HS-5 (cell line): ENCODE measurements at regions not wholly inside any gene's neighbourhood (a gene's known extent, or its start where the extent isn't known, plus 50 kb on each side); places are given as distances from the start of the nearest gene placed in this dataset.
A peak's percentile ranks its signal among the peaks of the same experiment; 100 is the strongest.

Source experiments
- DNase-seq: peaks from one replicate; pipeline ENCODE4 v3.0.0-alpha.2; 2012; ENCODE audit warnings: low read depth

DNA sequence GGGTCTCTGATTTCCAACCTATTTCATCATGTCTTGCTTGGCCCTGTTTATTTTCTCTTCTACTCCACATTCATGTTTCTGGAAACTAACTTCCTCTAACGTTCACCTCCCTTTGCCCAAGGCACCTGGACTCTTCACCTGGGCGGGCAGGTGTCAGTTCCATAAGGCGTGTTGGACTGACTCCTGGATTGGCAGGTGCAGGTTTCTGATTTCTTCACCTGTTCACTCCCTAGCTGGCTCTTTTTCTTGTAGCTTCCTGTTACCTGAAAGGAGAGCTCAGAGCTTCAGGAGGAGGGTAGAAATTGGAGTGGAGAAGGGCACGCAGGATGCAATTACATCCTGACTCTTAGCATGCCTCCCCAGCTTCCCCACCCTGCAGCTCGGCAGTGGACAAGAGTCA lies 350.8 kb upstream of the KLF3 start:
- no peak for DNase-seq

DNA sequence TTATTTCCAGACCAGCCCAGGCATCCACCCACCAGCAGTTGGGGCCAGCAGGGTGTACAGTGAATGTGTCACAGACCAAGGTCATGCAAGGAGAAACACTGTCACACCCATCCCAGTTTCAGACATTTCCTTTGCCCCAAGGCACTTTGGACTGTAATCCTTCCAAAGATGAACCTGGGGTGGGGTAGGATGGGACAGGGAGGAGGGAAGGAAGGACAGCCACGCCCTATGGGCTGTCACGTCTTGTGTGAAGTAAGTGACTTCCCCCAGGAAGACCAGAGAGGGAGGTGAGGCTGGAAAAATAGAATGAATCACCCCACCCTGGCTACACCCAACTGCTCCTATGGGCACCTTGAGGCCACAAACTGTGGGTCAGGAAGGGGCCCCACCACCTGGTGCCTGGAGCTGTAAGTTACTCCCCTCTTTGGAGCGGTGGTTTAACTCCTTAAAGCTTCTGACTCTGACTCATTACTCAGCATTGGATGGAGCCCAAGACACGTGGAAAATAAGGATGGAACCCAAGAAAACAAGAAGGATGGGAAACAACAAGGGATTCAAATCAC lies 349.9 kb upstream of the KLF3 start:
- DNase-seq: no peak

DNA sequence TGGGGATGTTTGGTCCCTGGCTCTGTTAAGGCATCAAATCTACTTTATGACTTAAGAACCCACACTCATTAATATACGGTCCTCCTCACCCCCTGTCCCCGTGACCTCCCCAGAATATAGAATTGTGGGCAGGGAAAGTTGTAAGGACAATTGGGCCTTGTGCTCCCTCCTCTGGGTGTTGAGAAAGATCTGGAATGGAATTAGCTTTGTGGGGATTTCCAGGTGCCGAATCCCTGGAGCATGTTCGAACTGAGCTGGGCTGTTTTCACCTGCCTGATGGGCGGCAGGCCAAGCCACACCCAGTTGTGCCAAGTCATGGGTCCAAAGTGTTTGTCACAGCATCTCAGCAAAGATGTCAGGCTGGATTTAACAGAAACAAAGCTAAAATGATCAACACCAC lies 349.3 kb upstream of the KLF3 start:
- DNase-seq: no peak

DNA sequence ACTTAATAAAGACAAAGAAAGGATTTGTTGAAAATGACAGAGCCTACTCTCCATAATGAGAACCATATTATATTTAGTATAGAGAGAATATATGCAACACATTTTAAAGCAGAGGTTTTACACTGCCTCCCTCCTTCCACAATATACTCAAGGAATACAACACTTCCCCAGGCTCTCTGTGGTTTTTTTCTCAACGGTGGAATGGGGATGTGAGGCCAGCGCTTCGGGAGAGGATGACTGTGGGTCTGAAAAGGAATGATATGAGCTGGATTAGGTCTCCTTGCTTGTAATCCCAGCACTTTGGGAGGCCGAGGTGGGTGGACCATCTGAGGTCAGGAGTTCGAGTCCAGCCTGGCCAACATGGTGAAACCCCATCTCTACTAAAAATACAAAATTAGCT lies 348.7 kb upstream of the KLF3 start:
- no peak for DNase-seq

DNA sequence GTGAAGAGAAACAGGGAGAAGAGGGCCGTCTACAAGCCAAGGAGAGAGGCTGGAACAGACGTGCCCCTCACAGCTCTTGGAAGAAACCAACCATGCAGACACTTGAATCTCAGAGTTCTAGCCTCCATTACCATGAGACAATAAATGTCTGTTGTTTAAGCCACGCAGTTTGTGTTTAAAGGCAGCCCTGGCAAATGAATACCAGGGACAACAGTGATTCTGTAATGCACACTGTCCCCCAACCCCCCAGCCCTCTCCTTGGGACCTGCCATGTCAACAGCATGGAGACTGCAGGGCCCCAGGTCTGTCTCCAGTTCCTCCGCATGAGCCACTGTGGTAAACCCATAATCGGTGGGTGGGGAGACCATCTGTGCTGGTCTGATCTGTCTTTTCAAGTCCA lies 348.0 kb upstream of the KLF3 start:
- DNase-seq: no peak

DNA sequence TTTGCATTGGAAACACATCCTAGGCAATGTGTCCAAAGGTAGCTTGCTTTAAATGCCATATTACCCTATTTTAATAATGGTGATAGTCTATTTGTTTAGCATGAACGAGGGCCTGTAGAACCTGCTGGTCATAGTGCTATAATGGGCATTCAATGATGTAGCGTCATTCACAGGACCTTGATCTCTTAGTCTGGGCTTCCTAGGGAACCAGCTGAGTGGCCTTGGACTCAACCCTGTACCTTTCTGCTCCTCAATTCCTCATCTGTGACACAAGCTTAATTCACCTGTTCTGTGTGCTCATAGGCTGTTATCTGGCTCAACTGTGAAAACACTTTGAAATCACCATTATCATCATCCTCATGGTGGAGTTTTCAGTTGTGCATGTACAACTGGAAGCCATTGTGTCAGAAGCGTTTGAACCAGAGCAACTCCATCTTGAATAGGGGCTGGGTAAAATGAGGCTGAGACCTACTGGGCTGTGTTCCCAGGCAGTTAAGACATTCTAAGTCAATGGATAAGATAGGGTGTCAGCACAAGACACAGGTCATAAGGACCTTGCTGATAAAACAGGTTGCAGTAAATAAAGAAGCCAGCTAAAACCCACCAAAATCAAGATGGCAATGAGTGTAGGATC lies 346.8 kb upstream of the KLF3 start:
- DNase-seq: no peak

- peak; percentile 82 for DNase-seq
These were observed 345.1 kb upstream of the KLF3 start for GRCh38 chr4:38318737-38319455.

- DNase-seq: peak; percentile 59
These were observed 344.3 kb upstream of the KLF3 start for GRCh38 chr4:38319456-38320342.

DNA sequence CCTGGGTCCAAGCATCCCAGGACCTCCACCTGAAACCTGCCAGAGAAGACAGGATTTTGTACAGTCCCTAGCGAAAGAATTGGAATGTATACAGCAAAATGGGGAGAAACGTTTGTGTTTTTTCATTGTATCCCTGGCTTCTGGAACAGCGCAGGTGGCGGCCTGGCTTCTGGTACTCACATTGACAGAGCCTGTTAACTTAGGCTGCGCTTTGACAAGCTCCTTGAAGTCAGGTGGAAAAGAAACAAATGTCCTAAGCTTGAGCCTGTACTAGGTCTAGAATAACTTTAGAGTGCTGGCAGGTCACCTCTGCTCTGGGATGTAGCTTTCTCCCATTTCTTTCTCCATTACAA lies 343.7 kb upstream of the KLF3 start:
- no peak for DNase-seq

DNA sequence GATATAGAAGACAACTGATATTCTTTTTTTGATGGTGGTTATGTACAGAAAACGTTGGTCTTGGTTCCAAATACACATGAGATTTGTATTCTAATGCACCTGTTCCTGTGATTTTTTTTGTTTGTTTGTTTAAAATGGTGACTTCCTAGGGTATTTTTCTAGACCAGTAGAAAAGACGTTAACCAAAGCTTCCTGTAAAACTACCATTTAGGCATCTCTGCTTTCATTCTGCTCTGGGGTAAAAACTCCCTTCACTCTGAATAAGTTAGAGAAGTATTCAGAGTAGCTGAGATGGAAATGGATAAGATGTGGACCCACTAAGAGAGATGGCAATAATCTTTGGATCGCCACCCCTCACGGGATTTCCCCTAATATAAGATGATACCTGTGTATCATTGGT lies 343.2 kb upstream of the KLF3 start:
- no peak for DNase-seq

GRCh38 chr4:38322714-38323113 lies 341.3 kb upstream of the KLF3 start:
- DNase-seq: peak; percentile 47

GRCh38 chr4:38323141-38323641 lies 340.8 kb upstream of the KLF3 start:
- DNase-seq: peak; percentile 18

GRCh38 chr4:38324861-38325628 lies 339.0 kb upstream of the KLF3 start:
- DNase-seq: no peak

- no peak for DNase-seq
These were observed 338.4 kb upstream of the KLF3 start for GRCh38 chr4:38325629-38325913.

DNA sequence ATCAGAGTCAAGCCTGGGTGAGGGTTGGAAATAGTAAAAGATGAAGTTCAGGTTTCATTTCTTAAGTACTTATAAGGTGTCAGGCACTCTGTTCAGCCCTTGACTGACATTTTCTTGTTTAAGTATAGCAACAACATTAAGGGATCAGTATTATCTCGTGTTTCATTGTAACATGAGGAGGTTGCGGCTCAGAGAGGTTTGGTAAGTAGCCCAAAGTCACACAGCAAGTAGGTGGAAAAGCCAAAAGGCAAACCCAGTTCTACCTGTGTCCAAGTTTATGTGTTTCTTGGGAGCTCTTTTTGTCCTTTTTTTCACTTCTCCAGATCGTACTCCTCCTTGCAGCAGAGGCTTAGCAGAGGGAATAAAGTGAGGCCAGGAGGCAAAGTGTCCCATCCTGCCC lies 337.5 kb upstream of the KLF3 start:
- no peak for DNase-seq

DNA sequence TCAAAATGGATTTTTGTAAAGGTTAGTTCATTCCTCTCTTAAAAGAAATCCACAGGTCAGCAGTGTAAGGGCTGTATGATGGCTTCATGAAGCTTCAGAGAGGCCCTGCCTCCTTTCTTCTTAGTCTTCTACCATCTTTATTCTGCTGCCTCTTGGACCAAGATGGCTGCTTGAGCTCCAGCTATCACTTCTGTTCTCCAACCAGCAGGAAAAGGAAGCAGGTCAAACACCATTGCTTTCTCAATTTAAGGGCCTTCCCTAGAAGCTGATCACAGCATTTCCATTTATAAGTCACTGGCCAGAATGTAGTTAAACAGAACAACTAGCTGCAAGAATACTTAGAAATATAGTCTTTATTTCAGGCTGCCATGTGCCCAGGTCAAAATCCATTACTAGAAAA lies 336.8 kb upstream of the KLF3 start:
- no peak for DNase-seq

DNA sequence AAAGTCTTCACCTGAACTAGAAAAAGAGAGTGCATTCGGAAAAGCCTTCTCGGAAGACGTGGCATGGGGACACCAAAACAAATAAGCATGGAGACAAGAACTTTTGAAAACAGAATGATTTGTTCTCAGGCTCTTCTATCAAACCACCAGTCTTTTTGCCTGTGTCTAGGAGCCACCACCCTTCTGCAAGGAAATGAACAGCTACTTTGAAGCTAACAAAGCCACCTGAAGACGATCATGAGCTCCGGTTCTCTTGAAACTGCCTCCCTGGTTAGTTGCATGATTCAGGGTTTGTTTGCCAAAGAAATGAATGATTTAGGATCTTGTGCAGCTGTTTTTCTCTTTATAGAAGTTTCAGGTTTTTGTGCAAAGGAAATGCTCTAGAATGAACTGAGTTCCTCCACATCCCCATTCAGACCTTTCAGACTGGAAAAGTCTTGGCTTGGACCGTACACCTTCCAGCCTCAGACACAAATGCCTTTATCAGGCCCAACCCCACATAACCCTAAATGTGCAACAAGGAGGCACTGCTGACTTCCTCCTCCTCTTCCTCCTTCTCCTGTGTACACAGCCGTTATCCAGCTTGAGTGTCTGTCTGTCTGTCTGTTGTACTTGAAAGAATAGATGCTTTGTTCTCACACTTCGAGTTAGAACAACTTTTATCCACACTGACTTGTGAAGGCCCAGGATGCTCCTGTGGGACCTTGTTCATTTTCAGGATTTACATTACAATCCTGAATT lies 334.8 kb upstream of the KLF3 start:
- DNase-seq: no peak

DNA sequence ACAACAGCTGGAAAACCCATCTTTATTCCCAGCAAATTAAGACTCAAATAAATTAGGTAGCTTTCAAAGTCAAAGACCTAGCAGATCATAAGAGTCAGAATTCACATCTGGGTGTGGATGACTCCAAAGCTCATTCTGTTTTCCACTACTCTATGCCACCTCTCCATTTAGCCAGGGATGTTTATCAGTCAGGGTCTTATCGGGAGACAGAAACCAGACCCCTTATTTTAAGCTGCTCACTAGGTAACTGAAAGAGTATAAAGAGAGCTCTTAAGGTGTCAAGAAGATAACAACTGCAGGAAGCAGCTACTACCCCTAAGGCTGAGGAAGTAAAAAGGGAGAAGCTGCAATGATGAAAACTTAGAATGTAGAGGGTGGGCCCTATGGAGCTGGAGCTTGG lies 333.7 kb upstream of the KLF3 start:
- DNase-seq: no peak

GRCh38 chr4:38330936-38331335 lies 333.1 kb upstream of the KLF3 start:
- no peak for DNase-seq

- no peak for DNase-seq
These were observed 331.3 kb upstream of the KLF3 start for GRCh38 chr4:38332699-38333098.

GRCh38 chr4:38333219-38333618 lies 330.8 kb upstream of the KLF3 start:
- DNase-seq: no peak
